Ishikawa (cell line): ENCODE measurements at regions not wholly inside any gene's neighbourhood (a gene's known extent, or its start where the extent isn't known, plus 50 kb on each side); places are given as distances from the start of the nearest gene placed in this dataset.

Source experiments
- CEBPB ChIP-seq: IDR thresholded peaks from 2 replicates; pipeline ENCODE4 v1.6.1; 2012
- CREB1 ChIP-seq: IDR thresholded peaks from 2 replicates; pipeline ENCODE4 v1.6.1; 2012; ENCODE audit warnings: low read depth
- EGR1 ChIP-seq: IDR thresholded peaks from 2 replicates; pipeline ENCODE4 v1.6.1; 2012
- EP300 ChIP-seq: IDR thresholded peaks from 2 replicates; pipeline ENCODE4 v1.6.1; 2012; ENCODE audit warnings: borderline replicate concordance
- FOXM1 ChIP-seq: IDR thresholded peaks from 2 replicates; pipeline ENCODE4 v1.6.1; 2012; ENCODE audit warnings: low read depth, borderline replicate concordance
- NFIC ChIP-seq: IDR thresholded peaks from 2 replicates; pipeline ENCODE4 v1.6.1; 2012
- RAD21 ChIP-seq: IDR thresholded peaks from 2 replicates; pipeline ENCODE4 v1.6.1; 2012; ENCODE audit warnings: low read depth
- REST ChIP-seq: IDR thresholded peaks from 2 replicates; pipeline ENCODE4 v1.6.1; 2012; ENCODE audit warnings: low read depth, mild to moderate bottlenecking
- TAF1 ChIP-seq: IDR thresholded peaks from 2 replicates; pipeline ENCODE4 v1.6.1; 2012; ENCODE audit warnings: low read depth, mild to moderate bottlenecking
- TCF12 ChIP-seq: IDR thresholded peaks from 2 replicates; pipeline ENCODE4 v1.6.1; 2012; ENCODE audit warnings: low read depth
- TEAD4 ChIP-seq: IDR thresholded peaks from 2 replicates; pipeline ENCODE4 v1.6.1; 2012
- YY1 ChIP-seq: IDR thresholded peaks from 2 replicates; pipeline ENCODE4 v1.6.1; 2012; ENCODE audit warnings: low read depth
- ZBTB7A ChIP-seq: IDR thresholded peaks from 2 replicates; pipeline ENCODE4 v1.6.1; 2012; ENCODE audit warnings: low read depth
- TF ChIP-seq, protein P1 (sequence below): IDR thresholded peaks from 2 replicates; pipeline ENCODE4 v1.6.1; 2012
- TF ChIP-seq, protein P2 (sequence below): IDR thresholded peaks from 2 replicates; pipeline ENCODE4 v1.6.1; 2012

DNA sequence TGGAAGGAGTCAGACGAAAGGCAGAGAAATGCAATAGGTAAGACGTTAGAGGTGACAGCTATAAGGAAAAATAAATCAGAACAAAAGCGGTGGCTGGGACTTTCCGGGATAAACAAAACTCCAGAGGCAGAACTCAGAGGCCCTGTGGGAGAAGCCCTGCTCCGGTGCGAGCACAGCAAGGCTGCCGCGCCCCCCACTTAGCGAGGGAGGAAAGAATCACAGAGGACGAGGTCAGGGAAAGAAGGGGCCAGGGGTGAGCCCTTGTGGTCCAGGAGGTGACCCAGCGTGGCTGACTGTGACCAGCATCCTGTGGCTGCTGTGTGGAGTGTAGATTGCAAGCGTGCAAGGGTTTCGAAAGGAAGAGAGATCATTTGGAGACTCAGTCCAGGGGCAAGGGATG lies 591.8 kb upstream of the ADARB2 start:
- TF ChIP-seq, protein P1, sequence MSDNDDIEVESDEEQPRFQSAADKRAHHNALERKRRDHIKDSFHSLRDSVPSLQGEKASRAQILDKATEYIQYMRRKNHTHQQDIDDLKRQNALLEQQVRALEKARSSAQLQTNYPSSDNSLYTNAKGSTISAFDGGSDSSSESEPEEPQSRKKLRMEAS = no peak
- TF ChIP-seq NFIC (no peak), TAF1 (no peak), EP300 (no peak), RAD21 (no peak), FOXM1 (no peak), REST (no peak), TEAD4 (no peak), EGR1 (no peak), ZBTB7A (no peak), CREB1 (no peak), TCF12 (no peak)
- TF ChIP-seq, protein P2, sequence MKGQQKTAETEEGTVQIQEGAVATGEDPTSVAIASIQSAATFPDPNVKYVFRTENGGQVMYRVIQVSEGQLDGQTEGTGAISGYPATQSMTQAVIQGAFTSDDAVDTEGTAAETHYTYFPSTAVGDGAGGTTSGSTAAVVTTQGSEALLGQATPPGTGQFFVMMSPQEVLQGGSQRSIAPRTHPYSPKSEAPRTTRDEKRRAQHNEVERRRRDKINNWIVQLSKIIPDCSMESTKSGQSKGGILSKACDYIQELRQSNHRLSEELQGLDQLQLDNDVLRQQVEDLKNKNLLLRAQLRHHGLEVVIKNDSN = no peak

GRCh38 chr10:2326411-2326810 lies 589.1 kb upstream of the ADARB2 start:
- no peak for TF ChIP-seq TEAD4

DNA sequence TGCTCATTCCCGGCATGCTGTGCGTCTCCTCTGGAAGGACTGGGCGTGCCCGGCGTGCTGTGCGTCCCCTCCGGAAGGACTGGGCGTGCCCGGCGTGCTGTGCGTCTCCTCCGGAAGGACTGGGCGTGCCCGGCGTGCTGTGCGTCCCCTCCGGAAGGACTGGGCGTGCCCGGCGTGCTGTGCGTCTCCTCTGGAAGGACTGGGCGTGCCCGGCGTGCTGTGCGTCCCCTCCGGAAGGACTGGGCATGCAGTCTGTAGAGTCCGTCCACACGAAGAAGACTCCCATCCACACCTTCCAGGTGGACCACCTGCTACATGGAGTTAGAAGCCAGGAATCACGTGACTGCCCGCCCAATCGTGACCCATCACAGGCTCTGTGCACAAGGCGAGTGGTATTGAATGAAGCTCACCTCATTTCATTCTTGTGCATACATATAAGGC lies 577.7 kb upstream of the ADARB2 start:
- TF ChIP-seq, protein P2 = peak; percentile 55; the same call in 1 of the 2 replicates
- TF ChIP-seq, protein P1 = peak; percentile 62; the same call in 1 of the 2 replicates

DNA sequence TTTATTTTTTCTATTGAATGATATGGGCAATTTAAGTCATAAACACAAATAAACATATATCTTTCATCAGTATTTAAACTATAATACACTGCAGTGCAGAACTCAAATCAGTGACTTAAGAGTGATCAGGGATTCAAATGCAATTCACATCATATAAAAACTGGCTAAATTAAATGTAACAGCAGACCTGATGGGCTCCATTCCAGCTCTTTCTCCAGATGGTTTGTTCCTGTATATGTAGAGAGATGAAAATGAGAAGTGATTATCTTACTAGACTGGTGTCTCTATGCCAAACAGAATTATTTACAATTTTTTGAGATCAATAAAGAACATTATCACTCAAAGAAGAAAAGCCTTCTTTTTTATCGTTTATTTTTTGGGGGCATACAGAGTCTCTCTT lies 568.8 kb upstream of the ADARB2 start:
- TF ChIP-seq RAD21 = no peak
- TF ChIP-seq FOXM1 = no peak
- no peak for TF ChIP-seq ZBTB7A
- TF ChIP-seq YY1 = no peak
- TF ChIP-seq EP300 = no peak
- no peak for TF ChIP-seq TCF12
- TF ChIP-seq, protein P2 = no peak
- TF ChIP-seq EGR1 = no peak
- no peak for TF ChIP-seq CEBPB
- TF ChIP-seq, protein P1 = no peak

GRCh38 chr10:2303169-2303568 lies 565.8 kb upstream of the ADARB2 start:
- TF ChIP-seq CREB1 (no peak), FOXM1 (no peak)

DNA sequence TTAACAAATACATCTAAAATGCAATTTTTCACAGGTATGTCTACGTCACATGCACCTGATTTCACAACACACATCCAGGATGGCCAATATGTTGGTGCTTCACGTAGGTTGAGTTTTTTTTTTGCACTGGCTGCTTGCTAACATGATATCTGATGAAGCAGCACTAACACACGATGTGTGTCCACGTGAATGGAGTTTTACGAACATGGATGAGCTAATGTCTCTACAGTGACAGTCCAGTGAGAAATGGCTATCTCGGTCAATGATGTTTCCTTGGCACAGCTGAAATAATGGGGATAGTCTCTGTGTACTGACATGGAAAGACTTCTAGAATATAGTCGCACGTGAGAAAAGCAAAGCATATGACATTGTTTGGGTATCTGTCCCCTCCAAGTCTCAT lies 563.9 kb upstream of the ADARB2 start:
- TF ChIP-seq EGR1 = no peak
- TF ChIP-seq YY1 = no peak
- TF ChIP-seq TAF1 = no peak
- no peak for TF ChIP-seq TCF12
- TF ChIP-seq CREB1 = no peak
- no peak for TF ChIP-seq TEAD4
- no peak for TF ChIP-seq CEBPB
- TF ChIP-seq, protein P1 = no peak
- TF ChIP-seq, protein P2 = no peak
- no peak for TF ChIP-seq NFIC

GRCh38 chr10:2300231-2300630 lies 562.9 kb upstream of the ADARB2 start:
- TF ChIP-seq YY1 = no peak
- no peak for TF ChIP-seq TEAD4
- no peak for TF ChIP-seq REST
- TF ChIP-seq TCF12 = no peak
- no peak for TF ChIP-seq EGR1
- TF ChIP-seq ZBTB7A = no peak
- no peak for TF ChIP-seq CREB1
- TF ChIP-seq FOXM1 = no peak
